SW480 (cell line): ENCODE measurements at regions not wholly inside any gene's neighbourhood (a gene's known extent, or its start where the extent isn't known, plus 50 kb on each side); places are given as distances from the start of the nearest gene placed in this dataset.

Experiments used
- DNase-seq: peaks from one replicate; pipeline ENCODE4 v3.0.0-alpha.2; 2016; ENCODE audit warnings: low spot score

DNA sequence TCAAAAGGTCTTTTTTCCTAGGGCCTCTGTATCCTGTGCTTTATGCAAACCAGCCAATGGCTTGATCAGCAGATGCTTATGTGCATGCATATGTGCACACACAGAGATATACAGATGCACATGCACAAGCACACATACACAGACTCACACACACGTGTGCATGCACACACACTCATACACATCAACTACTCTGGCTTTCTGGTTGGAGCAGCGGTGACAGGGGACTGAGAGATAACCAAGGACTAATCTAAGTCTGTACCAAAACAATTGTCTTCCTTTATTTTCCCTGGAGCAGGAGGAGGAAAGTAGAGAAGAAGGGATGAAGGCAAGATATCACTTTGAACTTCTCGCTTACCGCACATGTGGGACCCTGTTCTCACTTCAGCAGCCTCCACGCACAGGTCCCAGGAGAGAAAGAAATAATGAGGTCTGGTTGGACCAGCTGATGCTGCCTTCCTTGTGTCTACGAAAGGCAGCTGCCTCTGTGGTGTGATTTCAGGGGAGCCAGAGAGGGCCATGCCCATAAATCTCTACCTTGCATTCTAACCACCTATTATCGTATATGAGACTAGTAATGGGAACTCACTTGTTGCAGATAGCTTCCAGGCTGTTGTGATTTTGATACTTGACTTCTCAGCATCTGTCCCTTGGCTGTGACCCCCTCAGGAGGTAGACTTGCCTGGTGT, 338.0 kb downstream of the EN1 start:
- no peak for DNase-seq

DNA sequence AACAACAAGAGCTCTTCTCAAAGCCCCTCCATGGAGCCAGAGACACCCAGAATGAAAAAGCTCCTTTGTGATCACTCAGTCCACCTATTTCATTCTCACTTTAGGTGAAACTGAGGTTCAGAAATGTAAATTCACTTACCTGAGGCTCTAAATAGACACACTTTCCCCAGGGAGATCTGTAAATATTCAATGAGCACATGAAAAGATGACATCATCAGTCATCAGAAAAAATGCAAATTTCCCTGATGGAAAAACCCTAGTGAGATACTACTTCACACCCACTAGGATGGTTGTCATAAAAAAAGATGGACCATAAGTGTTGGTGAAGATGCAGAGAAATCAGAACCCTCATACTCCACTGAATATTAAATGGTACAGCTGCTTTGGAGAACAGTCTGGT, 339.2 kb downstream of the EN1 start:
- DNase-seq, result no peak

DNA sequence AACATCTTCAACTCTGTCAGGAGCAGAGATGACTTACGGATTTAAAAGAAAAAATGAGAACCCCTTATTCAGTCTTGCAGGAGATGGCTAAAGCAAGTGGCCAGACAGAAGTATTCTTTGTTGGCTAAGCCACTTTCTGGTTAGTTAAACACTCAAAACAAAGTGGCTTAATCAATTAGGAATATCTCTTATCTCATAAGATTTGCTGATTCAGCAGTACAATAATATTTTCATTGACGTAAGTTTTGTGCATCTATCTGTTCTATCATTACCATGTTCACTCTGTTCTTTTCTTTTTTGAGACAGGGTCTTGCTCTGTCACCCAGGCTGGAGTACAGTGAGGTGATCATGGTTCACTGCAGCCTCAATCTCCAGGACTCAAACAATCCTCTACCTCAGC, 342.0 kb downstream of the EN1 start:
- no peak for DNase-seq

DNA sequence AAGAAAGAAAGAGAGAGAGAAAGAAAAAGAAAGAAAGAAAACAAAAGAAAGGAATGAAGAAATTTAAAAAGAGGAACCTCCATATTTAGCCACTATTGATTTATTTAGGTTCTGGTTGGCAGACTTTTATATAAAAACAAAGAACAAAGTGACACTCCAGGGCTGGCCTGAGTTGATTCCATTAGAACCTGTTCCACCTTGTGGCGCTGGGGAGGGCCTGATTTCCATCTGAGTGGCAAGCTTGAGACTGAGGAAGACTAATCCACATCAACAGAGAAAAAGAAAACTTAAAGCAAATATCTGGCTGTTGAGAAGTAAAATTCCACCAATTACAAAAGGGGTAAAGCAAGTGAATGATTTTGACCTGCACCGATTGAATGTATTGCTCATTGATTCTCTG, 345.3 kb downstream of the EN1 start:
- DNase-seq, result no peak

DNA sequence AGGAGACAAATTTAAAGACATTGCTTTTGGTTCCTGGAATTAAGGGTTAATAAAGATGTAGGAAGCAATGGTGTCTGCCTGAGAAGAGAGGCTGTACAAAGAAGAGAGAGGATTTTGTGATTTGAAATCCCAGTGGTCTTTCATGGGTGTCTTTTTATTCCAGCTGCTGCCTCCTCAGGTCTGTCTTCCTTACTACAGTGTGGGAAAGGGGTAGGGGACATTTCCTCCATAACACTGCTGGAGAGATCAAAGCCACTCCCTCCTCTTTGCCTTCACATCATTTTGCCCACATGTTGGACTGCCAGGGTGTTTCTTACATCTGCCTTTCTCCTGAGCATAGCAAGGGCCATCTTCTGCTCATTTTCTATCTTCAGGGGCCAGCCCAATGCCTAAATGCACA, 348.5 kb downstream of the EN1 start:
- DNase-seq, result no peak

DNA sequence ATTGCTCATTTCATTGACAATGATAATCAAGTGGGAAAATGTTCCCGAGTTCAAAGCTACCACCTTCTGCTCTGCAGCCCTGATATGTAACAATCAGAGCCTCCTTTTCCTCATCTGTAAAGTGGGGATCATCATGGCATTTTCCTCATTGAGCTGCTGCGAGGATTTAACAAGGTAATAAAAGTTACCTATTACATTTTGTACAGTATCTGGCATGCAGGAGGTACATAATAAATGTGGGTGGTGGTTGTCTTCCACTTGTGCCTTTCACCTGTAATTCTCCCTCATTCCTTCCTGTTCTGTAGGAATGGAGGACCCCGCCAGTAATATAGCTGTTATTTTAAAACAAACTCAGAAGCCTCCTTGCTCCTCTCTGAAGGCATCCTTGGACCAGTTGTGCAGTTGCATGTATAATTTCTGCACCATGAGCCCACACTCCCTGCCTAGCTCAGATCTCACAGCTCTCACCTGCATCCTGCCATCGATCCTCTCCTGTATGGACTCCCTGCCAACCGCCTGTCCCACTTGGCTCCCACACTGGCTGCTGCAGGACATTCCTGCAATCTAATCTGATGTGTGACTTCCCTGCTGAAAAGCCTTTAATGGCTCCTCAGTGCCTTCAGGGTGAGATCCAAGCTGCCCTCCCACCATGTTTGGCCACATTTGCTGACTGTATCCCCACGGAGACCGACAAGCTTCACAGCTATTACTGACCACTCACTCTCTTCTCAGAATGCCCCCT, 350.4 kb downstream of the EN1 start:
- no peak for DNase-seq

DNA sequence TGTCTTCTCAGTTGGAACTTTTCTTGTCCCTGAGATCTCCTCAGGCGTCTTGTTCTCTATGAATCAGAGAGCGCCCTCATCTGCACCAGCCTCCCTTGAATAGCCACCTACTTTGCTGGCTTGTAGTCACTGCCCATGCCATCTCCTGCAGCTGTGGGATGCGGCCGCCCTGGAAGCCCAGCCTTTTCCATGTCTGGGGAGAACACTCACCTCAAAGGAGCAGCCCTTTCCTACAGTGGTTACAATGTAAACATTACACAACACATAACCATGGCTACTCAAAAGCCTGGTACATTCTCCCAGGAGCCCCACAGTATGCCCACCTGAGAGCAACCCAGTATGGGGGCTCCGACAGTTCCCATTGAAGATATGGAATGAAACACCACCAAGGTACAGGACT, 351.0 kb downstream of the EN1 start:
- no peak for DNase-seq

DNA sequence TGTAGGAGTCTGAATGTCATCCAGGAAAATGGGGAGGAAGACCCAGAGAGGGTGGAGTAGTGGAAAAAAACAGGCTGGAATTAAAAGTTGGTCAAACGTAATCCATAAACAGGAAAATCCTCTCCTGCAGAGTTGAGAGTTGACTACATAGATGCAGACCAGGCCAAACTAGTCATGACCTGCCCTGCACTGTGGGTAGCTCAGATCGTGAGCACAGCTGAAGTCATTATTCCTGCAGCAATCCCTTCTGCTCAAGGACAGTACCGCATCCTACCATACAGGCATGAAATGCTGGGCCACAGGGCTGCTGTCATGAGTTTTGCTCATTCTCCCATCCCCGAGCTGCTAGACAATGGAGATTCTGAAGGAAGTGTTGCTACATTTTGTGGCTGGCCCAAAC, 352.2 kb downstream of the EN1 start:
- no peak for DNase-seq

DNA sequence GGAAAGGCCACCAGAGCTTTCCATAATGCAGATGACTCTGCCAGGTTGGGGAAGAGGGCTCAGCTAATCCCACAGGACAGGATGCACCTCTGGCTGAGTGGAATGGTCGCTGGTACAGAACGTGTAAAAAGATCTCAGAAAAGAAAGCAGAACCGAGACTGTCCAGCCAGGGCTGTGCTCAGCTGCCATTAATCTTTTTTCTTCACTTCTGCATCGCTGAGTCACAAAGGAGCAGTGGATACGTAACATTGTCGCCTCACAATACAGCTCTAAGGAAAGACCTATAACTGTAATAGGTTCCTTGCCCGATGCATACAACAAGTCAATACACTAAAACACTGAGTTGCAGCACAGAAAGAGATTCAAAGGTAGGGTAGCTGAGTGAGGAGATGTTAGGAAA, 354.2 kb downstream of the EN1 start:
- no peak for DNase-seq

DNA sequence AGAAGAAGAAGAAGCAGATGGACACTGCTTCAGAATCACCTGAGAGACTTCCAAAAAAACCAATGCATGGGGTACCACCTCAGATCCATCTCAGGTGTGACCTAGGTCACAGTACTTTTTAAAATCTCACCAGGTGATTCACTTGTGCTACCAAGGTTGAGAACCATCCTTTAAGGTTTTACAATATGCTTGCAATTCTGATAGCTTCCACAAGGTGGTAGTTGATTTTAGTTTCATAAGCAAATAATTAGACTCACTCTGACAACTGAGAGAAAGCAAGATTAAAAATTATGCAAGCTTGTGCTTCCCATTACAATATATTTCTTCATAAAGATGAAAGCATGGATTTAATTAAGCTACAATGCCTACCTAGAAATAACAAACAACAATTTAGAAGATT, 355.1 kb downstream of the EN1 start:
- DNase-seq, result no peak

DNA sequence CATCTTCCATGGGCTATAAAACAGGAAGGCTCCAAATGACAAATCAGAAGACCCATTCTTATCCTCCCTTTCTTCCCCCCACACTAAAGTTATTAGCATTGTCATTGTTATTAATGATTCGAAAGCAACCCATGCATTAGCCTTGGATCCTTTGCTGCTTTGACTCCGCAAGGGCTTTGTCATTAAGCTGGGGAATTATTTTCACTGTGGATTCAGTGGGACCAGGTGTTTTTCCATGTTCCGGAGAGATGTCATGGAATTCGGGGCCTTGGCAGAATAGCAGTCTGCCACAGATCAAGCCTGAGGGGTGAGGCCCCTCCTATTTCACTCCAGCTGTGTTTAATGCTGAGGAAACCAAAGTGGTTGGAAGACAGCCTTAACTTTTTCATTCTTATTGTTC, 357.1 kb downstream of the EN1 start:
- no peak for DNase-seq

DNA sequence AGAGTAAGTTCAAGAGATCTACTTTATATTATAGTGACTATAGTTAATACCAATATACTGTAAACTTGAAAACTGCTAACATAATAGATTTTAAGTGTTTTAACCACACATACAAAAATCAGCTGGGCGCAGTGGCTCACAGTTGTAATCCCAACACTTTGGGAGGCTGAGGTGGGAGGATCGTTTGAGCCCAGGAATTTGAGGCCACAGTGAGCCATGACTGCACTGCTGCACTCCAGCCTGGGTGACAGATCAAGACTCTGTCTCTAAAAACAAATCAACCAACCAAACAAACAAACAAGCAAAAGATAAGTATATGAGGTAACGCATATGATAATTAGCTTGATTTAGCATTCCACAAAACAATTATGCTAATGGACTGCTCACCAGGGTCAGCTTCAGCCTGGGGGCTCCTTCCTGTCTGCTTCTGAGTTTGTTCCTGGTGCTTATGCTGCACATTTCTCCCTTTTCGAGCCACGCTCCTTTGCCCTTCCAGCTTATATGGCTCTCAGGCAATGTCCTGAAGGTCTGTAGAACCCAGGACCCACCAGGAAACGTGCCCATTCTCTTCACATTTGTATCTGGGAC, 357.6 kb downstream of the EN1 start:
- DNase-seq, result no peak

DNA sequence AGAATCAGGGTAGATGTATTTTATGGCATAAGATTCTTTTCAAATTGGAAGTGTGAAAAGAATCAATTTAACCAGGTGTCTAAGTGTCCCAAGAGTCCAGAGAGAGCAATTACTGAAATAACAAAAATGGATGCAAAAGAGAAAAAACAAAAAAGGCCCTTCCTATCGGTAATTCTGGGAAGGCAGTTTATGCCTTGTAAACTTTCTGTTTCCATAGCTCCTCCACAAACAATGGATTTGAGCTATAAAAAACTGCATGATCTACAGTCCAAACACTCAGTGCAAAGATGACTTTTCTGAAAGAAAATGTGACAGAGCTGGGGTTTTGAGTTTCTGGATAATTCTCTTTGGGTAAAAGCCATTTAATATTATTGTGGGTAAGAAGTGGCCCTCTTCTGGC, 366.1 kb downstream of the EN1 start:
- no peak for DNase-seq

DNA sequence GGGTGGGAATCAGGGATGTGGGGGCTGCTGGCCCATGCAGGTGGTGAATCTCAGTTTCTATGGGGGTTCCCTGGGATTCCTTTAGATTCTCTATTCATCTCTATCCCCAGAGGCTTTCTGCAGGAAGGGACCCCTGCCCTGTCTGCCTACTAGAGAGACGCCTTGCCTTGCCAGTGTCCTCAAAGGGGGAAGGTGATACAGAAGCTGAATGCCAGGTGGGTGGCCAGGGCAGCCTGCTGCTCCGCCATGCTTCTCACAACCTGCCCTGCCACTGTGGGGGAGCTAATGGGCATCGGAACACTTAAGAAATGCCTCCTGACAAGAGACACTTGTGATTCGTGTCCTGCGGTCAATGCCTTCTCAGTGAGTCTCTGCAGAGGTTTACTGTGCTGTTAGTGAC, 368.4 kb downstream of the EN1 start:
- no peak for DNase-seq

DNA sequence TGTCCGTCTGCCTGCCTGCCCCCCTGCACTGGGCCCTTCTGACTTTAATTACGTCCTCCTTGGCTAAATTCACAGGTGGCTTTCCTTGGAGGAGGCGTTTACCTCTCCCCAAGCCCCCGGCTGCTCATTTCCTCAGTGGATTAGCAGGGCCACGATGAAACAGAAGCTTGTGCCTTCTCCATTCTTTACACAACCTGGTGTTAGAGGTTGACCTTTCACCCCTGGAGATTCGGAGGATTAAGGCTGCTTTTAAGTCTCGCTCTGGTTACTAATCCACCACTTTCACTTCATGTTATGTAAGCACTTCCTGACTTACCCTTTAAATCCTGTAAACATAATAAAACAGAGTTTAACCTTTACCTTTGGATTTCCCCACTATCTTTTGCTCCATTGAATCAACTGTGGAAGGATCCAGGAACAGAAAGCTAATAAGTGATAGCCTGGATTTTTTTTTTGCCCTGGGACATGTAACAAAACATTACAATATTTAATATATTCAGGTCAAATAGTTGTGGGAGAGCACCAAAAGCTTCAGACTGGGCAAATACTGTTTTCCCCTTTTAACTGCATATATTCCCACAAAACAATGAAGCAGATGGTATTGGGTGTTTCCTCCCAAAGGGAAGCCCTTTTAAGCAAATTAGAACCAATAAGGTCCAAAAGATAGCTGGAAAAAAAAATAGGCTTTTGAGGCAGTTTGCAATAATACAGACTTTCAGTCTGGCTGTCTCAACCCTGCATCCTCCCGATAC, 370.2 kb downstream of the EN1 start:
- DNase-seq, result no peak

DNA sequence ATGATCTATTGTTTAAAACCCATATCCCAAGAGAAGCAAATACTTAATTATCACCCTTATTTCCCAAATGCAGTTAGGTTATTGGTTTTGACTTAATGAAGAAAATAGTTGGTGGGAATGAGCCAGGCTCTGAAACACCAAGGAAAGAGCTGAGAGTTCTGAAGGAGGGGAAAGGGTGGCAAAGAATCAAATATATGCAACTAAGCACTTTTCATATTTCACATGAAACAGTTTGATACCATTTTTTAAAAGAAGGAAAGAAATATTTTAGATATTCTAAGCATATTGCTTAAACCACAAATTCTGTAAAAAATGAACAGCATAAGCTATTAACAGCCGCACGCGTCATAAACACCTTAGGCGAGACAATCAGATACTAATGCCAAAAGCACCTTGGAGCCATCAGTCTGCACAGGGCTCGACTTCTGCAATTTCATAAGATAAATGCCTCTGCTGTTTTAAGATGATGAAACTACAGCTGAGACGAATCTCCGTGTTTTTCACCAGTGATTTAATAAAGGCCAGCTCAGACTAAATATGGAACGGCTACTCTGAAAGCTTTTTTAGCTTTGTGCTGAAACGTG, 371.7 kb downstream of the EN1 start:
- DNase-seq, result no peak

DNA sequence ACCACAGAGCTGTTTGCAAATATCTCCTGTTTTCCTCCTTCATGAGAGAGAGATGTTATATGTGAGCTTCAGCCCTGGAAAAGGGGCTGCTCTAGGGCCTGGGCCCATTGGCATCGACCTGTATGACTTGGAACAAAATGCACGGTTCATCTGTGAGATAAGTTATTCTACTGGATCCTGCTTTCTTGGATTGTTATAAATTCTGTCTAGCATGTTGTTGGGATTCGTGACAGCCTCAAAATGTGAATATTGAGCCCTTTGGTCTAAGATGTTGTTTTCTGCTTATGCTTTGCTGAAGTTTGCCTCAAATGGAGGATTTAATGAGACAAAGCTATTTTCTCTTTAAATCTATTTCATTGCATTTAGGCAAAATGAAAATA, 372.9 kb downstream of the EN1 start:
- no peak for DNase-seq

DNA sequence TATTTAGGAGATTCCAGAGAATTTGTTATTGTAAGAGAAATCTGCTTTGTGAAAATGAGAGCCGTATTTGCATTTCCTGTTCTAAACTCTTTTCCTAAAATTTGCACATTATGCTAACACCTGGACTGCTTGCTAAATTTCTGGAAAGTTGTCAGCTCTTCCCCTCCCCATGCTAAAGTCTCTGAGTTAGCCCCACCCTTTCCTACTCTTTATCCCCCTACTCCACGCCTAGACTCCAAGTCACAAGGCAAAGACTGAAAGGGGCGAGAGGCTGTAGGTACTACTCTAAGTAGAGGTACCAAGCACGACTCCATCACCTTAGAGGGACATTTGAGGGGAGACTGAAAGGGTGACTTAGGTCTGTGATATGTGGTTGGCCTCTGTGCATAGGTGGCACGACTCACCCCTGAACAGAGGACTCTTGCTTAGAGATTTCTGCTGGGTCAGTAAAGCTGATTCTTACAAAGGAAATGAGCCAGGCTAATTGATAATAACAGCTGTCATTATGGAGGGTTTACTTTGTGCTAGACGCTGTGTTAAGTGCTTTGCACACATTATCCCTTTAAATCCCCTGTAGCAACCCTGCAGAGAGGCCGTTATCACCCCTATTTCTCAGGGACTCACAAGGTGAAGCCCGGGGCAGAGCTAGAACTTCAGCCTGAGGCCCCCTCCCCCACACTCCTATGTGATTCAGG, 373.5 kb downstream of the EN1 start:
- no peak for DNase-seq

DNA sequence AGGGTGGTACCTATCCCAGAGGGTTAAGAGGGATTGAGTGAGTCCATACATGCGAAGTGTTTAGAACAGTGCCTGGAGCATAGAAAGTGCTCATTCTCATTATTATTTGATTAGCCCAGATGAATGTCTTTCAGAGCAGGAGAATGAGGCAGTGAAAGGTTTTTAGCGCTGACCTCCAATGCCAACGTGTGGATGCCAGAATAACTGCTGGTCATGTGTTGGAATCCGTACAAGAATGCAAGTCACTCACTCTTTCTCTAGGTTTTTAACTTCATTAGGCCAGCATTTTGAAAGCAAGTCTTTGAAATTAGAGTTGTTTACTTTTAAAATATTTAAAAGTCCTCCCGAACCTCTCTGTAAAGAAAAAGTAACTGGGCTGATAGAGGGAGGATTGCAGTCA, 374.2 kb downstream of the EN1 start:
- no peak for DNase-seq

DNA sequence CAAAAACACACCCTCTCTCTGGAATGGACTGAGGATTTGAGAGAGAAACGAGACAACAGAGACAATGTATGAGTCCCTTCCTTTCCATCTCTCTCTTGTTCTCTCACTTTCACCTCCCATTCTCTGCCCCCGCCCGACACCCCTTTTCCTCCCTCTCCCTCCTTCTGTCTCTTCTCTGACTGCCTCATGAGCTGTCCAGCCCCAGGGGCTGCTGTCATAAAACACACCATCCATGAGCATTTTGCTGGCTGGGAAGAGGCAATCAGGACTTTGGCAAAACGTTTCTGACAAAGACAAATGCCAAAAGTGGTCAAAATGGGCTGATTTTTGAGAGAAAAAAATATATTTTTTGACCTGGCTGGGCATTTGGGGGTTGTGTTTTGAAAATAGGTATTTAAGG, 377.2 kb downstream of the EN1 start:
- DNase-seq, result no peak

DNA sequence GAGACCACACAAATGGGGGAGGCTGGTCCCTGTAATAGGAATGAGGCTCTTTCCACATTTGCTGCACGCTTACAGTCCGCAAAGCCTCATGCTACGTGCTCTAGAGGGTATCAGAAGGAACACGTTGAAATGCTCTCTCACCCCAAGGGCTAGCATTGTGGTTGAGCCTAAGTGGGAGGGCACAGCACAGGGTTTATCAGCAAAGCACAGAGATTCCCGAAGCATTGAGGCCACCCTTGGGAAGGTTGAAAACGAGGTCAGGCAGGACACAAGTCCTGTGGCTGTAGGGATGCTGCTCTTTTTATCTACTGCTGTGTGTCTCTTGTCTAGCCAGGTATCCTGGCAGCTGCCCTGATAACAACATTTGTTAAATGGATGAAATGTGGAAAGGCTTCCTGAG, 378.3 kb downstream of the EN1 start:
- DNase-seq, result no peak
